ENCODE measurements at regions not wholly inside any gene's neighbourhood (a gene's known extent, or its start where the extent isn't known, plus 50 kb on each side); places are given as distances from the start of the nearest gene placed in this dataset.

DNA sequence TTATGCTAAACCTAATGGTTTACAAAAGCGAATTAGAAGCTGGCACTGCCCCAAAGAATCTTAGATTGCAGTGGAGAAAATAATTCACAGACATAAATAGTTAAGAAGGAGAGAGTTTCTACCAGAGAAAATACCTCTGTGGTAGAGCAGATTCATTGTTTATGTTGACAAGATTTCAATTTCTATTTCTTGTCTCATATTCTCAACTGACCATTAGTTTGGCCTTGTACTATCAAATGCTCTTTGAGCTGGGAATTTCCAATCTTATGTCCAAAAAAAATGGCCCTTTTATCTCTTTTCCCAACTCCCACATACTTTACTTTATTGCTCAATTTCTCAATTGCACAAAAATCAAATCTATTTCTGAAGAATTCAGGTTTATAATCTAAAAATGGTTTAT, 804.1 kb upstream of the CITED2 start:
- TF ChIP-seq, protein P1, sequence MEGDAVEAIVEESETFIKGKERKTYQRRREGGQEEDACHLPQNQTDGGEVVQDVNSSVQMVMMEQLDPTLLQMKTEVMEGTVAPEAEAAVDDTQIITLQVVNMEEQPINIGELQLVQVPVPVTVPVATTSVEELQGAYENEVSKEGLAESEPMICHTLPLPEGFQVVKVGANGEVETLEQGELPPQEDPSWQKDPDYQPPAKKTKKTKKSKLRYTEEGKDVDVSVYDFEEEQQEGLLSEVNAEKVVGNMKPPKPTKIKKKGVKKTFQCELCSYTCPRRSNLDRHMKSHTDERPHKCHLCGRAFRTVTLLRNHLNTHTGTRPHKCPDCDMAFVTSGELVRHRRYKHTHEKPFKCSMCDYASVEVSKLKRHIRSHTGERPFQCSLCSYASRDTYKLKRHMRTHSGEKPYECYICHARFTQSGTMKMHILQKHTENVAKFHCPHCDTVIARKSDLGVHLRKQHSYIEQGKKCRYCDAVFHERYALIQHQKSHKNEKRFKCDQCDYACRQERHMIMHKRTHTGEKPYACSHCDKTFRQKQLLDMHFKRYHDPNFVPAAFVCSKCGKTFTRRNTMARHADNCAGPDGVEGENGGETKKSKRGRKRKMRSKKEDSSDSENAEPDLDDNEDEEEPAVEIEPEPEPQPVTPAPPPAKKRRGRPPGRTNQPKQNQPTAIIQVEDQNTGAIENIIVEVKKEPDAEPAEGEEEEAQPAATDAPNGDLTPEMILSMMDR (IDR thresholded peaks at IDR 0.05; ENCODE audit: insufficient read depth, low read depth, low read length): no peak
- TF ChIP-seq EZH2 (IDR thresholded peaks at IDR 0.05; ENCODE audit: insufficient read depth, low read length): no peak
